ENCODE measurements at regions not wholly inside any gene's neighbourhood (a gene's known extent, or its start where the extent isn't known, plus 50 kb on each side); places are given as distances from the start of the nearest gene placed in this dataset.

GRCh38 chr3:80806673-80807072 is 954.8 kb downstream of the GBE1 start:
- Mint-ChIP-seq H3K27ac (no peak overlapping the region), H3K9me3 (peaks cover 0 to 38% (median 18%) of the 10 kb centered on the region in 6 donors), H3K27me3 (ENCODE audit: low read depth in 3 of 3) (no peaks in the 10 kb centered on the region), H3K4me1 (no peaks in the 10 kb centered on the region), H3K36me3 (peaks cover 0 to 4% (median 0%) of the 10 kb centered on the region in 3 donors), H3K4me3 (no peak overlapping the region)
- DNase-seq = no peak

- peaks cover 0 to 2% (median 0%) of the 10 kb centered on the region in 3 donors for H3K27me3 Mint-ChIP-seq (ENCODE audit: low read depth in 3 of 3)
- no peak for DNase-seq
- no peak overlapping the region for H3K27ac Mint-ChIP-seq
- H3K4me3 Mint-ChIP-seq = no peak overlapping the region
- peaks cover 7 to 23% (median 14%) of the 10 kb centered on the region in 6 donors for H3K9me3 Mint-ChIP-seq
- H3K36me3 Mint-ChIP-seq = peaks cover 0 to 4% (median 0%) of the 10 kb centered on the region in 3 donors
- no peaks in the 10 kb centered on the region for H3K4me1 Mint-ChIP-seq
Observed at GRCh38 chr3:80788914-80789313, 972.5 kb downstream of the GBE1 start.

GRCh38 chr3:80785875-80786274 is 975.6 kb downstream of the GBE1 start:
- Mint-ChIP-seq H3K36me3 (no peaks in the 10 kb centered on the region), H3K27ac (no peak overlapping the region)
- no peak for DNase-seq

GRCh38 chr3:80785475-80785874 is 976.0 kb downstream of the GBE1 start:
- H3K4me1 Mint-ChIP-seq = no peaks in the 10 kb centered on the region
- H3K27me3 Mint-ChIP-seq (ENCODE audit: low read depth in 3 of 3) = peaks cover 0 to 2% (median 0%) of the 10 kb centered on the region in 3 donors
- H3K36me3 Mint-ChIP-seq = no peaks in the 10 kb centered on the region
- DNase-seq = no peak
- peaks cover 7 to 35% (median 16%) of the 10 kb centered on the region in 6 donors for H3K9me3 Mint-ChIP-seq
- no peak overlapping the region for H3K27ac Mint-ChIP-seq
- no peak overlapping the region for H3K4me3 Mint-ChIP-seq

More at GRCh38 chr3:80785875-80786274, 975.6 kb downstream of the GBE1 start:
- Mint-ChIP-seq H3K9me3 (peaks cover 7 to 35% (median 16%) of the 10 kb centered on the region in 6 donors), H3K4me1 (no peaks in the 10 kb centered on the region), H3K4me3 (no peak overlapping the region), H3K27me3 (ENCODE audit: low read depth in 3 of 3) (peaks cover 0 to 2% (median 0%) of the 10 kb centered on the region in 3 donors)

DNA sequence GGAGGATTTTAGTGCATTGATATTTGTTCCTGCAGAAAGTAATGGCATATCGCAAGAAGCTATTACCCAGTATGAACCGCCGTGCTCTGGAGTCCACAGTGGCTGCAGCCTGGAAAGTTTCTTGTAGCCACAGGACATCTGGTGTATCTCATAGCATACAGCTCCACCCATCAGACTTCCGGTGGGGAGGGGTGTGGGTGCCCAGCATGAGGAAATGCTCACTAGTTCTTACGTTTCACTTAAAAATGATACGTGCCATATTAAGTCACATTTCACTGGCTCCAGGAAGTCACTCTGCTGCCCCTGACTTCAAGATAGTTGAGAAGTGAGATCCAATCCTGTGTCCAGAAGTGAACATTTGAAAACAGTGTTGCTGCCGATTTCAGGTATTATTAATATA is 990.4 kb downstream of the GBE1 start:
- peaks cover 0 to 2% (median 0%) of the 10 kb centered on the region in 3 donors for H3K27me3 Mint-ChIP-seq (ENCODE audit: low read depth in 3 of 3)
- H3K4me3 Mint-ChIP-seq = peak overlapping the region in 2 of 5 donors; percentile 18 to 57
- H3K27ac Mint-ChIP-seq = peak overlapping the region in 1 of 6 donors; percentile 36
- peak in 1 of 3 donors; percentile 23 for DNase-seq
- no peaks in the 10 kb centered on the region for H3K36me3 Mint-ChIP-seq
- H3K4me1 Mint-ChIP-seq = peaks cover 0 to 11% of the 10 kb centered on the region in 2 donors
- peaks cover 8 to 46% (median 18%) of the 10 kb centered on the region in 6 donors for H3K9me3 Mint-ChIP-seq

GRCh38 chr3:80770106-80771074 is 991.1 kb downstream of the GBE1 start:
- Mint-ChIP-seq H3K36me3 (no peaks in the 10 kb centered on the region), H3K4me3 (peak overlapping the region in 3 of 5 donors; percentile 30 to 57 (median 39)), H3K4me1 (peaks cover 0 to 11% of the 10 kb centered on the region in 2 donors), H3K9me3 (peaks cover 8 to 46% (median 18%) of the 10 kb centered on the region in 6 donors), H3K27ac (no peak overlapping the region), H3K27me3 (ENCODE audit: low read depth in 3 of 3) (peaks cover 0 to 2% (median 0%) of the 10 kb centered on the region in 3 donors)
- no peak for DNase-seq

DNA sequence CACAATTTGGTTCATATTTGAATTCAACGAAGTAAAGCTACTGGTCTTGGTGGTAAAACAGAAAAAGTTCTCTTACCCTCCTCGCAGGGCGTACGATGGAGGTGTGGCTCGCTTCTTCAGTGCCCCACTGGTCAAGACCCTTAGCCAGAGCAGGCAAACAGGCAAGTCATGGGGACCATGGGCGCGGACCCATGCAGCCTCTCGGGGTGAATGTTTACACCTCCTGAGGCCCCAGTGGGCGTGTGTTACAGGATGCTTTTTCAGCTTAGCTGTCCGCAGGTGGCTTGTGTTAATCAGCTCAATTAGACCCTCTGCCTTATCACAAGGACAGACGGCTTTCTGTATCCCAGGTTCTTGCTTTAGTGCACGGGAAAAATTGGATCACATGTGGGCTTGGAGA is 991.8 kb downstream of the GBE1 start:
- no peaks in the 10 kb centered on the region for H3K27me3 Mint-ChIP-seq (ENCODE audit: low read depth in 3 of 3)
- no peak overlapping the region for H3K27ac Mint-ChIP-seq
- H3K9me3 Mint-ChIP-seq = peaks cover 8 to 46% (median 18%) of the 10 kb centered on the region in 6 donors
- DNase-seq = no peak
- peaks cover 0 to 11% of the 10 kb centered on the region in 2 donors for H3K4me1 Mint-ChIP-seq
- peak overlapping the region in 1 of 5 donors; percentile 30 for H3K4me3 Mint-ChIP-seq
- no peaks in the 10 kb centered on the region for H3K36me3 Mint-ChIP-seq

- H3K4me3 Mint-ChIP-seq = no peak overlapping the region
- no peak overlapping the region for H3K27ac Mint-ChIP-seq
Observed at GRCh38 chr3:80767604-80768003, 993.8 kb downstream of the GBE1 start.

GRCh38 chr3:80754969-80755368 is 987.2 kb upstream of the ROBO1 start:
- Mint-ChIP-seq H3K27ac (no peak overlapping the region), H3K27me3 (ENCODE audit: low read depth in 3 of 3) (no peaks in the 10 kb centered on the region), H3K4me3 (no peak overlapping the region), H3K36me3 (peaks cover 0 to 3% (median 3%) of the 10 kb centered on the region in 3 donors), H3K9me3 (peaks cover 11 to 64% (median 26%) of the 10 kb centered on the region in 6 donors), H3K4me1 (no peaks in the 10 kb centered on the region)
- DNase-seq = no peak

More at GRCh38 chr3:80767604-80768003, 993.8 kb downstream of the GBE1 start:
- H3K9me3 Mint-ChIP-seq = peaks cover 6 to 46% (median 17%) of the 10 kb centered on the region in 6 donors
- H3K4me1 Mint-ChIP-seq = peaks cover 0 to 11% of the 10 kb centered on the region in 2 donors
- DNase-seq = no peak
- H3K36me3 Mint-ChIP-seq = no peaks in the 10 kb centered on the region
- no peaks in the 10 kb centered on the region for H3K27me3 Mint-ChIP-seq (ENCODE audit: low read depth in 3 of 3)

DNA sequence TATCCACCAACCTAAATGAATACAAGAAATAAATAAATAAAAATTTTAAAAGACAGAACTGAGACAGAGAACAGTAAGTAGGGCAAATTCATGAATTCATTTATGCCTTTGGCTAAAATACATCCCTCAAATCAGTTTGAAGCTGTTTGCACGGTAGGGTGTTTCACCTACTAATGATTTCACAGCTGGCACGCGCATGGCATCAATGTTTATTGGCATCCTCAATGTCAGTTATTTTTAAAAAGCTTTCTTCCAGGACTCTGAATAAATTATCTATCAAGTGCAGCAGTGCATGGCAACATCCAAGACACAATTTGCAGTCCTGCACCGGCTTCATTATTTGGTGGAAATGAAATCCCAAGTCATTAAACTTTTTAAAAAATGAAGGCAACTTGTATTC is 985.2 kb upstream of the ROBO1 start:
- no peak for DNase-seq
- Mint-ChIP-seq H3K4me3 (no peak overlapping the region), H3K36me3 (peaks cover 0 to 3% (median 3%) of the 10 kb centered on the region in 3 donors)

DNA sequence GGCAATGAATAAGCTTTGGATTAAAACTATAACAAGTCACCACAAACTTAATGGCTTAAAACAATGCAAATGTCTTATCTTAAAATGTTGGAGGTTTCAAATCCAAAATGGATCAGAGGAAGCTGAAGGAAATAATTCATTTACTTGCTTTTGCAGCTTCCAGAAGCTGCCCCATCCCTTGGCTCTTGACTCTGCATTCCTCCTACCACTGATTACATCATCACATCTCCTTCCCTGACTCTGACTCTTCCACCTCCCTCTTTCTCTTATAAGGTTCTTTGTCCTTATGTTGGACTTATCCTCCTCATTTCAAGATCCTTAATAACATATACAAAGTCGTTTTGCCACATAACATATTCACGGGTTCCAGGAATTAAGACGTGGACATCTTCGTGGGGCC is 982.8 kb upstream of the ROBO1 start:
- Mint-ChIP-seq H3K27ac (no peak overlapping the region), H3K4me3 (no peak overlapping the region), H3K36me3 (peaks cover 0 to 3% (median under 1%) of the 10 kb centered on the region in 3 donors), H3K4me1 (no peaks in the 10 kb centered on the region), H3K9me3 (peaks cover 11 to 58% (median 26%) of the 10 kb centered on the region in 6 donors), H3K27me3 (ENCODE audit: low read depth in 3 of 3) (peaks cover 0 to 2% (median 0%) of the 10 kb centered on the region in 3 donors)
- no peak for DNase-seq

More for the DNA sequence above, 985.2 kb upstream of the ROBO1 start:
- H3K27me3 Mint-ChIP-seq (ENCODE audit: low read depth in 3 of 3) = peaks cover 0 to 2% (median 0%) of the 10 kb centered on the region in 3 donors
- no peaks in the 10 kb centered on the region for H3K4me1 Mint-ChIP-seq
- H3K27ac Mint-ChIP-seq = no peak overlapping the region
- peaks cover 10 to 57% (median 27%) of the 10 kb centered on the region in 6 donors for H3K9me3 Mint-ChIP-seq

- no peak overlapping the region for H3K4me3 Mint-ChIP-seq
- peaks cover 11 to 62% (median 28%) of the 10 kb centered on the region in 6 donors for H3K9me3 Mint-ChIP-seq
- peaks cover 0 to under 1% (median 0%) of the 10 kb centered on the region in 3 donors for H3K27me3 Mint-ChIP-seq (ENCODE audit: low read depth in 3 of 3)
- H3K36me3 Mint-ChIP-seq = peaks cover 0 to 10% (median 0%) of the 10 kb centered on the region in 3 donors
- no peak for DNase-seq
- H3K27ac Mint-ChIP-seq = no peak overlapping the region
- no peaks in the 10 kb centered on the region for H3K4me1 Mint-ChIP-seq
Observed at GRCh38 chr3:80734920-80735319, 967.1 kb upstream of the ROBO1 start.

DNA sequence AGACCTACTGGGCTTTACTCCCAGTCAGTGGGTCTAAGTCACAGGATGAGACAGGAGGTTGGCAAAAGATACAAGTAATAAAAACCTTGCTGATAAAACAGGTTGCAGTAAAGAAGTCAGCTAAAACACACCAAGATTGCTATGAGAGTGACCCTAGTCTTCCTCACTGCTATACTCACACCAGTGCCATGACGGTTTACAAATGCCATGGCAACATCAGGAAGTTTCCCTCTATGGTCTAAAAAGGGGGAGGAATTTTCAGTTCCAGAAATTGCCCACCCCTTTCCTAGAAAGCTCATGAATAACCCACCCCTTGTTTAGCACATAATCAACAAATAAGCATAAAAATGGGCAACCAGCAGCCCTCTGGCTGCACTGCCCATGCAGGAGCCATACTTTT is 966.7 kb upstream of the ROBO1 start:
- H3K4me1 Mint-ChIP-seq = no peaks in the 10 kb centered on the region
- H3K9me3 Mint-ChIP-seq = peaks cover 11 to 57% (median 25%) of the 10 kb centered on the region in 6 donors
- no peak overlapping the region for H3K4me3 Mint-ChIP-seq
- H3K27ac Mint-ChIP-seq = no peak overlapping the region
- H3K27me3 Mint-ChIP-seq (ENCODE audit: low read depth in 3 of 3) = peaks cover 0 to 4% (median 1%) of the 10 kb centered on the region in 3 donors
- no peak for DNase-seq
- H3K36me3 Mint-ChIP-seq = peaks cover 0 to 8% (median 0%) of the 10 kb centered on the region in 3 donors
